ENCODE measurements at regions not wholly inside any gene's neighbourhood (a gene's known extent, or its start where the extent isn't known, plus 50 kb on each side); places are given as distances from the start of the nearest gene placed in this dataset.
"Not testable (repeated sequence)": the region's sequence is repeated elsewhere in the genome, so short reads cannot be mapped to it uniquely, and the experiment has no call there.

- no peak for TF ChIP-seq POLR2A (IDR thresholded peaks at IDR 0.05; ENCODE audit: low read depth, low read length)
- FAIRE-seq: no peak
- peak; percentile 61 for DNase-seq (ENCODE audit: insufficient read length, low spot score)
These were observed 150.4 kb downstream of the ZFP36L2 start for GRCh38 chr2:43075811-43076585.

GRCh38 chr2:43075054-43075593 lies 151.3 kb downstream of the ZFP36L2 start:
- FAIRE-seq: no peak

GRCh38 chr2:43074592-43075053 lies 151.8 kb downstream of the ZFP36L2 start:
- no peak for DNase-seq (ENCODE audit: insufficient read length, low spot score)
- FAIRE-seq: no peak
- no peak for TF ChIP-seq POLR2A (IDR thresholded peaks at IDR 0.05; ENCODE audit: low read depth, low read length)

More at GRCh38 chr2:43075054-43075593, 151.3 kb downstream of the ZFP36L2 start:
- DNase-seq (ENCODE audit: insufficient read length, low spot score): peak; percentile 82
- no peak for TF ChIP-seq POLR2A (IDR thresholded peaks at IDR 0.05; ENCODE audit: low read depth, low read length)

- FAIRE-seq (no peak), DNase-seq (ENCODE audit: insufficient read length, low spot score) (no peak)
- no peak for TF ChIP-seq POLR2A (IDR thresholded peaks at IDR 0.05; ENCODE audit: low read depth, low read length)
These were observed 152.4 kb downstream of the ZFP36L2 start for GRCh38 chr2:43074052-43074451.

- DNase-seq (ENCODE audit: insufficient read length, low spot score) (no peak), FAIRE-seq (no peak)
- TF ChIP-seq POLR2A (IDR thresholded peaks at IDR 0.05; ENCODE audit: low read depth, low read length): no peak
These were observed 153.0 kb downstream of the ZFP36L2 start for GRCh38 chr2:43073401-43073825.

GRCh38 chr2:43071599-43072550 lies 154.5 kb downstream of the ZFP36L2 start:
- FAIRE-seq: no peak
- no peak for TF ChIP-seq POLR2A (IDR thresholded peaks at IDR 0.05; ENCODE audit: low read depth, low read length)
- DNase-seq (ENCODE audit: insufficient read length, low spot score): no peak

GRCh38 chr2:43070676-43071502 lies 155.5 kb downstream of the ZFP36L2 start:
- TF ChIP-seq POLR2A (IDR thresholded peaks at IDR 0.05; ENCODE audit: low read depth, low read length): no peak
- FAIRE-seq: no peak

GRCh38 chr2:43070030-43070429 lies 156.4 kb downstream of the ZFP36L2 start:
- FAIRE-seq (no peak), DNase-seq (ENCODE audit: insufficient read length, low spot score) (no peak)
- TF ChIP-seq POLR2A (IDR thresholded peaks at IDR 0.05; ENCODE audit: low read depth, low read length): no peak

More at GRCh38 chr2:43070676-43071502, 155.5 kb downstream of the ZFP36L2 start:
- DNase-seq (ENCODE audit: insufficient read length, low spot score): no peak

GRCh38 chr2:43068631-43069517 lies 157.5 kb downstream of the ZFP36L2 start:
- no peak for TF ChIP-seq POLR2A (IDR thresholded peaks at IDR 0.05; ENCODE audit: low read depth, low read length)
- no peak for FAIRE-seq
- no peak for DNase-seq (ENCODE audit: insufficient read length, low spot score)

GRCh38 chr2:43068041-43068533 lies 158.3 kb downstream of the ZFP36L2 start:
- no peak for DNase-seq (ENCODE audit: insufficient read length, low spot score)
- TF ChIP-seq POLR2A (IDR thresholded peaks at IDR 0.05; ENCODE audit: low read depth, low read length): no peak
- FAIRE-seq: no peak

GRCh38 chr2:43067254-43068040 lies 159.0 kb downstream of the ZFP36L2 start:
- TF ChIP-seq POLR2A (IDR thresholded peaks at IDR 0.05; ENCODE audit: low read depth, low read length): no peak
- DNase-seq (ENCODE audit: insufficient read length, low spot score): no peak
- no peak for FAIRE-seq

GRCh38 chr2:43066541-43067253 lies 159.7 kb downstream of the ZFP36L2 start:
- not testable (repeated sequence) for FAIRE-seq; DNase-seq (ENCODE audit: insufficient read length, low spot score)

Measured in H54 (cell line).